Right hindlimb (tissue), 1 donor: ENCODE measurements at regions not wholly inside any gene's neighbourhood (a gene's known extent, or its start where the extent isn't known, plus 50 kb on each side); places are given as distances from the start of the nearest gene placed in this dataset.
"Not testable (repeated sequence)": the region's sequence is repeated elsewhere in the genome, so short reads cannot be mapped to it uniquely, and the experiment has no call there.

ENCODE experiments used
- DNase-seq: peaks from one replicate; pipeline ENCODE4 v3.0.0-alpha.2; 2018

- no peak for DNase-seq
These were observed 224.8 kb upstream of the GAP43 start for GRCh38 chr3:115398506-115398905.

- no peak for DNase-seq
These were observed 223.6 kb upstream of the GAP43 start for GRCh38 chr3:115399750-115400149.

- no peak for DNase-seq
These were observed 222.0 kb upstream of the GAP43 start for GRCh38 chr3:115401298-115401697.

GRCh38 chr3:115401851-115402501 lies 221.3 kb upstream of the GAP43 start:
- no peak for DNase-seq

GRCh38 chr3:115402651-115403050 lies 220.7 kb upstream of the GAP43 start:
- no peak for DNase-seq

GRCh38 chr3:115403786-115404185 lies 219.5 kb upstream of the GAP43 start:
- DNase-seq: no peak

GRCh38 chr3:115409596-115409995 lies 213.7 kb upstream of the GAP43 start:
- no peak for DNase-seq

GRCh38 chr3:115414610-115415009 lies 208.7 kb upstream of the GAP43 start:
- not testable (repeated sequence) for DNase-seq

GRCh38 chr3:115415246-115415996 lies 207.9 kb upstream of the GAP43 start:
- DNase-seq: no peak

- DNase-seq: no peak
These were observed 204.7 kb upstream of the GAP43 start for GRCh38 chr3:115418583-115418982.

GRCh38 chr3:115420086-115420485 lies 203.2 kb upstream of the GAP43 start:
- no peak for DNase-seq

GRCh38 chr3:115423170-115423569 lies 200.1 kb upstream of the GAP43 start:
- no peak for DNase-seq

- no peak for DNase-seq
These were observed 194.5 kb upstream of the GAP43 start for GRCh38 chr3:115428841-115429240.

- no peak for DNase-seq
These were observed 186.5 kb upstream of the GAP43 start for GRCh38 chr3:115436767-115437301.

GRCh38 chr3:115438799-115439198 lies 184.5 kb upstream of the GAP43 start:
- no peak for DNase-seq

GRCh38 chr3:115445559-115445958 lies 177.8 kb upstream of the GAP43 start:
- no peak for DNase-seq

- no peak for DNase-seq
These were observed 174.5 kb upstream of the GAP43 start for GRCh38 chr3:115448851-115449250.

GRCh38 chr3:115450036-115450435 lies 173.3 kb upstream of the GAP43 start:
- no peak for DNase-seq

GRCh38 chr3:115464036-115464435 lies 159.3 kb upstream of the GAP43 start:
- no peak for DNase-seq

GRCh38 chr3:115469649-115470048 lies 153.7 kb upstream of the GAP43 start:
- DNase-seq: no peak

- DNase-seq: no peak
These were observed 153.1 kb upstream of the GAP43 start for GRCh38 chr3:115470254-115470653.

- DNase-seq: no peak
These were observed 147.9 kb upstream of the GAP43 start for GRCh38 chr3:115475178-115476041.

GRCh38 chr3:115476472-115476871 lies 146.8 kb upstream of the GAP43 start:
- no peak for DNase-seq
